ENCODE measurements at regions not wholly inside any gene's neighbourhood (a gene's known extent, or its start where the extent isn't known, plus 50 kb on each side); places are given as distances from the start of the nearest gene placed in this dataset.
"Not testable (repeated sequence)": the region's sequence is repeated elsewhere in the genome, so short reads cannot be mapped to it uniquely, and the experiment has no call there.

GRCh38 chr3:75422101-75422945 lies 241.8 kb upstream of the FRG2C start:
- H3K27me3 ChIP-seq (ENCODE audit: control insufficient read depth, extremely low read depth, insufficient read depth, low read length); H3K9ac ChIP-seq (ENCODE audit: control insufficient read depth, extremely low read depth, insufficient read depth, low read length); H3K9me3 ChIP-seq (ENCODE audit: control insufficient read depth, low read depth, low read length); DNase-seq (ENCODE audit: low read depth, low spot score); dilution Hi-C loops (cut with MboI; ENCODE audit: extremely low pct_ligation_motif_present, low sequenced_read_pairs); H4K20me1 ChIP-seq (ENCODE audit: control insufficient read depth, extremely low read depth, insufficient read depth, low read length); H3K27ac ChIP-seq (ENCODE audit: control insufficient read depth, insufficient read depth, low read length); H2AFZ ChIP-seq (ENCODE audit: control insufficient read depth, low read length); H3K4me3 ChIP-seq (ENCODE audit: control insufficient read depth in 2 of 3, extremely low read depth in 1 of 3, insufficient read depth in 2 of 3, low read depth in 1 of 3, low read length in 3 of 3); FAIRE-seq; H3K36me3 ChIP-seq (ENCODE audit: control insufficient read depth in 2 of 2, extremely low read depth in 1 of 2, insufficient read depth in 2 of 2, low read length in 2 of 2); H3K4me2 ChIP-seq (ENCODE audit: control insufficient read depth, extremely low read depth, insufficient read depth, low read depth, low read length); H3K4me1 ChIP-seq (ENCODE audit: control insufficient read depth, extremely low read depth, insufficient read depth, low read length); H3K9me1 ChIP-seq (ENCODE audit: control insufficient read depth, extremely low read depth, insufficient read depth, low read length); H3K79me2 ChIP-seq (ENCODE audit: control insufficient read depth, insufficient read depth, low read length): not testable (repeated sequence)
- TF ChIP-seq CTCF (optimal IDR thresholded peaks at IDR 0.05 in 1 of 3, IDR thresholded peaks at IDR 0.05 in 1 of 3, conservative IDR thresholded peaks at IDR 0.05 in 1 of 3; ENCODE audit: extremely low read depth in 1 of 3, insufficient read depth in 2 of 3, low read length in 3 of 3): peak; percentile 20 to 71 (median 51)

- dilution Hi-C loops (cut with MboI; ENCODE audit: extremely low pct_ligation_motif_present, low sequenced_read_pairs); FAIRE-seq; H3K36me3 ChIP-seq (ENCODE audit: control insufficient read depth in 2 of 2, extremely low read depth in 1 of 2, insufficient read depth in 2 of 2, low read length in 2 of 2): not testable (repeated sequence)
Measured at GRCh38 chr3:75425379-75425778, 238.7 kb upstream of the FRG2C start.

GRCh38 chr3:75427486-75427885 lies 236.6 kb upstream of the FRG2C start:
- H3K36me3 ChIP-seq (ENCODE audit: control insufficient read depth in 2 of 2, extremely low read depth in 1 of 2, insufficient read depth in 2 of 2, low read length in 2 of 2): peaks cover 0 to 12% of the 10 kb centered on the region in 2 experiments
- H4K20me1 ChIP-seq (ENCODE audit: control insufficient read depth, extremely low read depth, insufficient read depth, low read length); H3K4me3 ChIP-seq (ENCODE audit: control insufficient read depth in 2 of 3, extremely low read depth in 1 of 3, insufficient read depth in 2 of 3, low read depth in 1 of 3, low read length in 3 of 3); H3K9me3 ChIP-seq (ENCODE audit: control insufficient read depth, low read depth, low read length); dilution Hi-C loops (cut with MboI; ENCODE audit: extremely low pct_ligation_motif_present, low sequenced_read_pairs); H3K9ac ChIP-seq (ENCODE audit: control insufficient read depth, extremely low read depth, insufficient read depth, low read length); H3K4me1 ChIP-seq (ENCODE audit: control insufficient read depth, extremely low read depth, insufficient read depth, low read length); H3K4me2 ChIP-seq (ENCODE audit: control insufficient read depth, extremely low read depth, insufficient read depth, low read depth, low read length); H3K27me3 ChIP-seq (ENCODE audit: control insufficient read depth, extremely low read depth, insufficient read depth, low read length); H3K9me1 ChIP-seq (ENCODE audit: control insufficient read depth, extremely low read depth, insufficient read depth, low read length); H3K27ac ChIP-seq (ENCODE audit: control insufficient read depth, insufficient read depth, low read length); H3K79me2 ChIP-seq (ENCODE audit: control insufficient read depth, insufficient read depth, low read length); DNase-seq (ENCODE audit: low read depth, low spot score); H2AFZ ChIP-seq (ENCODE audit: control insufficient read depth, low read length); FAIRE-seq: not testable (repeated sequence)

More at GRCh38 chr3:75425379-75425778, 238.7 kb upstream of the FRG2C start:
- not testable (repeated sequence) for H3K79me2 ChIP-seq (ENCODE audit: control insufficient read depth, insufficient read depth, low read length); H3K9ac ChIP-seq (ENCODE audit: control insufficient read depth, extremely low read depth, insufficient read depth, low read length); H3K4me2 ChIP-seq (ENCODE audit: control insufficient read depth, extremely low read depth, insufficient read depth, low read depth, low read length); H3K27me3 ChIP-seq (ENCODE audit: control insufficient read depth, extremely low read depth, insufficient read depth, low read length); H4K20me1 ChIP-seq (ENCODE audit: control insufficient read depth, extremely low read depth, insufficient read depth, low read length); H3K27ac ChIP-seq (ENCODE audit: control insufficient read depth, insufficient read depth, low read length); H3K4me3 ChIP-seq (ENCODE audit: control insufficient read depth in 2 of 3, extremely low read depth in 1 of 3, insufficient read depth in 2 of 3, low read depth in 1 of 3, low read length in 3 of 3); H3K4me1 ChIP-seq (ENCODE audit: control insufficient read depth, extremely low read depth, insufficient read depth, low read length); H3K9me1 ChIP-seq (ENCODE audit: control insufficient read depth, extremely low read depth, insufficient read depth, low read length); H2AFZ ChIP-seq (ENCODE audit: control insufficient read depth, low read length); DNase-seq (ENCODE audit: low read depth, low spot score); H3K9me3 ChIP-seq (ENCODE audit: control insufficient read depth, low read depth, low read length)

GRCh38 chr3:75427906-75428305 lies 236.2 kb upstream of the FRG2C start:
- H3K4me2 ChIP-seq (ENCODE audit: control insufficient read depth, extremely low read depth, insufficient read depth, low read depth, low read length); H3K9me3 ChIP-seq (ENCODE audit: control insufficient read depth, low read depth, low read length); H3K4me3 ChIP-seq (ENCODE audit: control insufficient read depth in 2 of 3, extremely low read depth in 1 of 3, insufficient read depth in 2 of 3, low read depth in 1 of 3, low read length in 3 of 3); H4K20me1 ChIP-seq (ENCODE audit: control insufficient read depth, extremely low read depth, insufficient read depth, low read length); H3K9me1 ChIP-seq (ENCODE audit: control insufficient read depth, extremely low read depth, insufficient read depth, low read length); H3K27ac ChIP-seq (ENCODE audit: control insufficient read depth, insufficient read depth, low read length); H3K27me3 ChIP-seq (ENCODE audit: control insufficient read depth, extremely low read depth, insufficient read depth, low read length); FAIRE-seq; H3K9ac ChIP-seq (ENCODE audit: control insufficient read depth, extremely low read depth, insufficient read depth, low read length); H3K79me2 ChIP-seq (ENCODE audit: control insufficient read depth, insufficient read depth, low read length); H3K4me1 ChIP-seq (ENCODE audit: control insufficient read depth, extremely low read depth, insufficient read depth, low read length); dilution Hi-C loops (cut with MboI; ENCODE audit: extremely low pct_ligation_motif_present, low sequenced_read_pairs); H2AFZ ChIP-seq (ENCODE audit: control insufficient read depth, low read length); DNase-seq (ENCODE audit: low read depth, low spot score): not testable (repeated sequence)
- H3K36me3 ChIP-seq (ENCODE audit: control insufficient read depth in 2 of 2, extremely low read depth in 1 of 2, insufficient read depth in 2 of 2, low read length in 2 of 2): peaks cover 2 to 12% of the 10 kb centered on the region in 2 experiments

Measured in keratinocyte (primary cell).